Activated effector memory CD4-positive, alpha-beta T cell treated with anti-CD3 and anti-CD28 coated beads, Interleukin-2, amount 50 U/mL, for 16 hours (primary cell): ENCODE measurements at regions not wholly inside any gene's neighbourhood (a gene's known extent, or its start where the extent isn't known, plus 50 kb on each side); places are given as distances from the start of the nearest gene placed in this dataset.

Experiments used
- DNase-seq: peaks from one replicate; pipeline ENCODE4 v3.0.0-alpha.2; 2020

DNA sequence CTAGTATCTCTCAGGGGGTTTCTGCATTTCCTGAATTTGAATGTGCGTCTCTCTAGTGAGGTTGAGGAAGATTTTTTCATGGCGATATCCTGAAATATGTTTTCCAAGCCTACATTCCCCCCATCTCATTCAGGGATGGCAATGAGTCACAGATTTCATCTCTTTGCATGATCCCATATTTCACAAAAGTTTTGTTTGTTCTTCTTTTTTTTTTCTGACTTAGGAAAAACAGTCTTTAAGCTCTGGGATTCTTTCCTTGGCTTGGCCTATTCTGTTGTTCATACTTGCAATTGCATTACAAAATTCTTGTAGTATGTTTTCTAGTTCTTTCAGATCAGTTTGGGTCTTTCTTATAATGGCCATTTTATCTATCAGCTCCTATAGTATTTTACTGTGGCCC, 136.5 kb downstream of the DSEL start:
- no peak for DNase-seq

GRCh38 chr18:67376372-67376771, 140.1 kb downstream of the DSEL start:
- no peak for DNase-seq

- DNase-seq, result no peak
Measured at GRCh38 chr18:67373636-67374035, 142.9 kb downstream of the DSEL start.

- no peak for DNase-seq
Measured at GRCh38 chr18:67367540-67367939, 149.0 kb downstream of the DSEL start.

- DNase-seq, result no peak
Measured at GRCh38 chr18:67363694-67364093, 152.8 kb downstream of the DSEL start.

- no peak for DNase-seq
Measured at GRCh38 chr18:67362906-67363305, 153.6 kb downstream of the DSEL start.

- DNase-seq, result peak; percentile 71
Measured at GRCh38 chr18:67359873-67360838, 156.4 kb downstream of the DSEL start.

DNA sequence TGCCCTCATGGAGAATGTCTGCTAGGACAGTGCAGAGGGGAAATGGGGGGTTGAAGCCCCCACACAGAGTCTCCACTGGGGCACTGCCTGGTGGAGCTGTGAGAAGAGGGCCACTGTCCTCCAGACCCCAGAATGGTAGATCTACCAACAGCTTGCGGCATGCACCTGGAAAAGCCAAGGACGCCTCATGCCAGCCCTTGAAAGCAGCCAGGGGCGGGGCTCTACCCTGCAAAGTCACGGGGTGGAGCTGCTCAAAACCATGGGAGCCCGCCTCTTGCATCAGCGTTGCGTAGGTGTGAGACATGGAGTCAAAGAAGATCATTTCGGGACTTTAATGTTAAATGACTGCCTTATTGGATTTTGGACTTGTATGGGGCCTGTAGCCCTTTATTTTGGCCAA, 157.6 kb downstream of the DSEL start:
- DNase-seq, result no peak

DNA sequence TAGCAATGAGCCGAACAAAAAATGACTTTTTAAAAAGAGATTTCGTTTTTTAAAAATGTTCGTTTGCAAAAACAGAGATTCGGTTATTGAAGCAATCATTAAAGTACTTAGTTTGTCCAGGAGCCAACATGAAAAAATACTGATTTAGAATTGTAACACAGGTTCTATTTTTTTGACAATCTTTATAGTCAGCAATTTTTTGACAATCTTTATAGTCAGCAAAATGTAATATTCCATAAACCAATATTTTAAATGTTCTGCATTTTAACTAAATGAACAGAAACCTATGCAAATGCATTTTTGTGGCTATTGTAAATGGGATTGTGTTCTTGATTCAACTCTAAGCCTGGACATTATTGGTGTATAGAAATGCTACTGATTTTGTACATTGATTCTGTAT, 161.8 kb downstream of the DSEL start:
- no peak for DNase-seq

- DNase-seq, result no peak
Measured at GRCh38 chr18:67354091-67354490, 162.4 kb downstream of the DSEL start.

- DNase-seq, result no peak
Measured at GRCh38 chr18:67347438-67347837, 169.1 kb downstream of the DSEL start.

DNA sequence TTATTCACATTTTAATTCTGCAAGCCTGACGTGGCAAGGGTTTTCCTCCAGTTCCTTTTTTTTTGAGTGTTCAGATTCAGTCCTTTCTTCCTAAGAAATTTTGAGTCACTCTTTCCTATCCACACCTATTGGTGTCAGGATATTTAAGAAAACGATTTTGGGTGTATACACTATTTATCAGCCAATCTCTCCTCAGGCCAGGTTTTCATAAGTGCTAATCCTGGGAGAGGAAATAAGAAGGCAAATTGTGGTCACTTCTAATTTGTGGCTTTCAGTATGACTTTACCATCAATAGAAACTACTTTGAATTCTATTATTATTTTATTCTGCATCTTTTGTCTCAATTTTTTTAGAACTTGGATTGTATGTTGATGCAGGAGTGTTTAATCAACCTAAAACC, 174.4 kb downstream of the DSEL start:
- DNase-seq, result no peak

DNA sequence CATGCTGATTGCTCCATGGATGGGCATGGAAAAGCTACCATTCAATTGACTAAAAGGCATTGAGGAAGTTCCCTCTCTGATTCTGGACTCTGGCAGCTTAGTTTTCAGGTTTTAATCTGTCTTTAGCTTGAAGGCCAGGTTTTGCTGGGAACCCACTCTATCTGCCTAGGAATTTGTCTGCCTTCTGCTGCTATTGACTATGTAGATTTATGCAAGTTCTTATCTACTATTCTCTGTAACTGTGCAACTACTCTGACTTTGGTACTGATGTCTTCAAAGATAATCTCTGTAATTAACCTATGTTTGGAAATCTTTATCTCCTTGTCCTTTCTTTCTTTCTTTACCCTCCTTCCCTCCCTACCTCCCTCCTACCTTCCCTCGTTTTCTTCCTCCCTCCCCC, 178.8 kb downstream of the DSEL start:
- DNase-seq, result no peak

GRCh38 chr18:67331857-67332256, 184.7 kb downstream of the DSEL start:
- no peak for DNase-seq

DNA sequence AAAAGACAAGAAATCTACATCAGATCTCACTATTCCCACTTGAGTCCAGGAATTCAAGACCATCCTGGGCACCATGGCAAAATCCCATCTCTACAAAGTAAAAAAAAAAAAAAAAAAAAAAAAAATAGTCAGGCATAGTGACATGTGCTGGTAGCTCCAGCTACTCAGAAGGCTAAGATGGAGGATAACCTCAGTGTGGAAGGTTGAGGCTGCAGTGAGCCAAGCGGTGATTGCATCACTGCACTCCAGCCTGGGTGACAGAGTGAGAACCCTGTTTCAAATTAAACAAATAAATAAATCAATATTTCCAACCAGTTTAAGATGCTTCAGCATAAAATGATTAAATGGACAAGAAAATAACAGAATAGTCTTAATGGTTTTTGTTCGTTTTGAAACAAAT, 197.4 kb downstream of the DSEL start:
- no peak for DNase-seq

DNA sequence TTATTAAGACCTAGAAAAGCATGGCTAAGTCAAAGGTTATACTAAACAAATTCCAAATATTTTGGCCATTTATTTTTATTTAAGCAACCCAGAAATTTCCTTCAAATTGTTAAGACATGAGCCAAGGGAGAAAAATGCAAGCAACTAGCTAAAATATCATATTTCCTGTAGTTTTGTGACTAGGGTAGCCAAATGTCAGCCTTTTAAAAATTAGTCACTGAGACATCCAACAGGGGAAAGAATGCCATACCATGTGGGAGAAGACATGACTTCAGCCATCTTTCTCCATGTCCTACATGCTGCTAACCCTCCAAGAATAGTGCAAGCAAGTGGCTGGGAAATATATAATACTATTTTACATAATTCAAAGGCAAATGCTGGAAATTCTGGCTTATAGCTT, 197.9 kb downstream of the DSEL start:
- no peak for DNase-seq

DNA sequence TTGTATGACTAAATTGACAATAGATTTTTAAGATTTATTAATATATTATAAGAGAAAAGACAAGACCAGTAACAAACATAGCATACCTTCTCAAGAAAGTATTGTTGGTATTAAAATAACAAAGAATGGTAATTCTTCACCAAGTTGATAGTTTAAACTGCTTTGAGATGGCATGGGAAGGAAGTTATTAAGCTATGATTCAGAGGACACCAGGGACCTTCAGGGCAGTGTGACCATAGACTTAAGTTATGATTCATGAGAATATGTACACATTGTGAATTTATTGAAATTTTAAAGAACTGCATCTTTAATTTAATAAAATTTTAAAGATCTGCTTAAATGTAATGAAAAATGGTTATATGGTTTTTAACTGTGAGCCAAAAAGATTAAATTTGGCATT, 205.7 kb downstream of the DSEL start:
- DNase-seq, result no peak

DNA sequence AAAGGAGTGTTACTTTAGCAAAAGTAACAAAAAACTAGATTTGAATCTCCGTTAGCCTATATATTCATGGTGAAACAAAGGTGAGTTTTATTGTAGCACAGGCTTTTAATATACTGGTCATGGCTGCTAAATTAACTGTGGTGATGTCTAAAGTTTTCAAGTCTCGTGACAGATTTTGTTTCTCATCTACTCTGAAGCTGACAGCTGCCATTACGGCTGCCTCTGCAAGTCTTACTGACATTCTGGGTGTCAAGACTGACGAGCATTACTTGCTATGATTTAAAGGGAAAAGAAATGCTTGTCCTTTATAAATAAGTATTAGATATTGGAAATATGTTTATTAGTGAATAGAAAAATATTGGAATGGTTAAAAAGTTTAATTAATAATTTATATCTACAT, 207.7 kb downstream of the DSEL start:
- DNase-seq, result no peak

- DNase-seq, result no peak
Measured at GRCh38 chr18:67305466-67305865, 211.1 kb downstream of the DSEL start.

GRCh38 chr18:67302043-67302442, 214.5 kb downstream of the DSEL start:
- DNase-seq, result no peak

GRCh38 chr18:67301592-67301991, 214.9 kb downstream of the DSEL start:
- no peak for DNase-seq

- no peak for DNase-seq
Measured at GRCh38 chr18:67300498-67300897, 216.0 kb downstream of the DSEL start.

DNA sequence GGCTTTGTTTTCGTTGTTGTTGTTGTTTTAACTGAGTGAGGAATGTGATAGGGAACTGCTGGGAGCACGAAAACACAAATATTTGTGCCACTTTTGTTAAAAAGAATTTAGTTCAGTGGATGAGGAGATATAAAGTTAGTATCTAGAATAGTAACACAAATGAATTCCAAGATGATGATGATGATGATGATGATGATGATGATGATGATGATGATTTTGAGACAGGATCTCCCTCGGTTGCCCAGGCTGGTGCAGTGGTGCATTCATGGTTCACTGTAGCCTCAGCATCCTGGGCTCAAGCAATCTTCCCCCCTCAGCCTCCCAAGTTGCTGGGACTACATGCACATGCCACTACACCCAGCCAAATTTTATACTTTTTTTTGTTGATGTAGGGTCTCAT, 223.7 kb downstream of the DSEL start:
- no peak for DNase-seq

GRCh38 chr18:67290421-67290820, 226.1 kb downstream of the DSEL start:
- no peak for DNase-seq

GRCh38 chr18:67285583-67285982, 230.9 kb downstream of the DSEL start:
- DNase-seq, result no peak
